ENCODE measurements at regions not wholly inside any gene's neighbourhood (a gene's known extent, or its start where the extent isn't known, plus 50 kb on each side); places are given as distances from the start of the nearest gene placed in this dataset.

GRCh38 chr7:13322126-13322525, 634.7 kb downstream of the ARL4A start:
- no peak for DNase-seq

GRCh38 chr7:13327669-13328068, 640.2 kb downstream of the ARL4A start:
- DNase-seq, result peak; percentile 72

GRCh38 chr7:13333371-13333770, 645.9 kb downstream of the ARL4A start:
- no peak for DNase-seq

GRCh38 chr7:13336227-13336626, 648.8 kb downstream of the ARL4A start:
- peak; percentile 74 for DNase-seq

GRCh38 chr7:13352677-13353076, 636.8 kb downstream of the ETV1 start:
- no peak for DNase-seq

- no peak for DNase-seq
These were observed 629.8 kb downstream of the ETV1 start for GRCh38 chr7:13359656-13360055.

- DNase-seq, result no peak
These were observed 602.7 kb downstream of the ETV1 start for GRCh38 chr7:13386741-13387140.

- DNase-seq, result no peak
These were observed 581.6 kb downstream of the ETV1 start for GRCh38 chr7:13407911-13408310.

- no peak for DNase-seq
These were observed 578.3 kb downstream of the ETV1 start for GRCh38 chr7:13411151-13411550.

- no peak for DNase-seq
These were observed 577.8 kb downstream of the ETV1 start for GRCh38 chr7:13411636-13412035.

- no peak for DNase-seq
These were observed 575.3 kb downstream of the ETV1 start for GRCh38 chr7:13414181-13414580.

- DNase-seq, result no peak
These were observed 574.8 kb downstream of the ETV1 start for GRCh38 chr7:13414661-13415107.

- no peak for DNase-seq
These were observed 573.4 kb downstream of the ETV1 start for GRCh38 chr7:13416071-13416470.

- DNase-seq, result no peak
These were observed 572.9 kb downstream of the ETV1 start for GRCh38 chr7:13416544-13416943.

GRCh38 chr7:13420726-13421125, 568.7 kb downstream of the ETV1 start:
- no peak for DNase-seq

GRCh38 chr7:13421776-13422175, 567.7 kb downstream of the ETV1 start:
- no peak for DNase-seq

GRCh38 chr7:13433946-13434345, 555.5 kb downstream of the ETV1 start:
- no peak for DNase-seq

- no peak for DNase-seq
These were observed 547.2 kb downstream of the ETV1 start for GRCh38 chr7:13442226-13442625.

- DNase-seq, result no peak
These were observed 541.8 kb downstream of the ETV1 start for GRCh38 chr7:13447637-13448036.

GRCh38 chr7:13448243-13448642, 541.2 kb downstream of the ETV1 start:
- DNase-seq, result no peak

- DNase-seq, result no peak
These were observed 540.0 kb downstream of the ETV1 start for GRCh38 chr7:13449460-13449859.

GRCh38 chr7:13454916-13455592, 534.4 kb downstream of the ETV1 start:
- DNase-seq, result no peak

GRCh38 chr7:13457790-13458189, 531.7 kb downstream of the ETV1 start:
- DNase-seq, result no peak

- DNase-seq, result peak; percentile 3
These were observed 522.5 kb downstream of the ETV1 start for GRCh38 chr7:13466874-13467547.
